Activated T-helper 1 cell treated with anti-CD3 and anti-CD28 coated beads, Interleukin-2, amount 50 U/mL, for 16 hours (primary cell): ENCODE measurements at regions not wholly inside any gene's neighbourhood (a gene's known extent, or its start where the extent isn't known, plus 50 kb on each side); places are given as distances from the start of the nearest gene placed in this dataset.

Experiments used
- DNase-seq, 2 donors: peaks; one replicate each; pipeline ENCODE4 v3.0.0-alpha.2; 2020; ENCODE audit warnings: low read depth in 1 of 2, low spot score in 1 of 2

DNA sequence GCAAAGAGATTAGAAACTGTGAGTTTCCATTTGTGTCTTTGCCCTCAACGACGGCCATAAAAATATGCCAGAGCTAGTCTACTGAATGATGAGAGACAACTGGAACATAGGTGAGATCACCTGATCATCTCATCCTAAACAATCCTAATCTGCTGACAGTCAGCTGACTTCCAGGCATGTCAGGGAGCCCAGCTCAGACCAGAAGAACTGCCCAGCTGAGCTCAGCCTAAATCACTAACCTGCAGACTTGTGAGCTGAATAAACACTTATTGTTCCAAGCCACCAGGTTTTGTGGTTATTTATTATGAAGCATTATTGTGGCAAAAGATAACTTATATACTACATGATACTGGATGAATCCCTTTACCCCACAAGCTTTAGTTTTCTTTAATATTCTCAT, 118.9 kb upstream of the PLEKHG7 start:
- no peak for DNase-seq

- DNase-seq, result no peak
Observed at GRCh38 chr12:92582893-92583292, 119.9 kb upstream of the PLEKHG7 start.

- no peak for DNase-seq
Observed at GRCh38 chr12:92582475-92582874, 120.3 kb upstream of the PLEKHG7 start.

DNA sequence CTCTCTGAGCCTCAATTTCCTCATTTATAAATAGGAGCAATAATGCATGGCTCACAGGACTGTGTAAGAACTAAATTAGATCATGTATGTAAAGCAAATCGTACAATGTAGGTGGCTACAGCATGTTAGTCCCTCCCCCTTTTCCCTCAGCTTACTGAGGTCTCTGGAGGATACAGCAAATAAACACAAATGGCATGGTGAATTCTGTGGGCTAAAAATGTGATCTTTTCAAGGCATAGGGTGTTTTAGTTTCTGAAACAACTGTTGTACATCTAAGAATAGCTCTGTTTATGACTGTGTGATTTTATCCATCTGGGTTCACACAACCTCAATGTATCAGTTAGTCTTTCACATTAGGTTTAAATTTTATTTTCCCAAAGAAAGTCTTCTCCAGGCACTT, 121.2 kb upstream of the PLEKHG7 start:
- no peak for DNase-seq

DNA sequence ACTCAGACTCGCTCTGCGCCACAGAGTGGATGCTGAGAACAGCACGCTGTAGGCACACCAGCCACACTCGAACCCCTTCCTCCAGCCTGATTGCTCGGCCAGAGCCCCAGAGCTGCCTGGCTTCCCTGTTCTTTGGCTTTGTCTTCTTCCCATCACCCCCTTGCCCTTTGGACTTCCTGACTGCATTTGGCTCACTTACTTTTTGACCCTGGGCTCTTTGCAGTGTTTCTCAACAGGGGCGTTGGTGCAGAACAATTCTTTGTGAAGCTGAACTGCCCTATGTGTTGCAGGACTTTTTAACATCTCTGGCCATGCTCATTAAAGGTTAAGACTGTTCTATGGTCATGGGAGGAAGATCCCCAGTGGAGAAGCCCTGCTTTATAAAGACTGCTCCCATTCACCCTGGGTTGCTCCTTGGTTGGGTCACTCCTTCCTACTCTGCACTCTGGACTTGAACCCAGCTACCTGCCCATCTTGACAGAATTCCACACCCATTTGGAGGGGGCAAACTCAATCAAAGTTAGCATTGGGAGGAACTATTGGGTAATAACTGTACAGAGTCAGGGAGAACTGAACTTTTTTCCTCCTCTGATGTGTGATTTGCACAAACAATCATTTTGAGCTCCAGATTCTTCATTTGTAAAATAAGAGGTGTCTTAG, 127.7 kb upstream of the PLEKHG7 start:
- DNase-seq, result no peak

DNA sequence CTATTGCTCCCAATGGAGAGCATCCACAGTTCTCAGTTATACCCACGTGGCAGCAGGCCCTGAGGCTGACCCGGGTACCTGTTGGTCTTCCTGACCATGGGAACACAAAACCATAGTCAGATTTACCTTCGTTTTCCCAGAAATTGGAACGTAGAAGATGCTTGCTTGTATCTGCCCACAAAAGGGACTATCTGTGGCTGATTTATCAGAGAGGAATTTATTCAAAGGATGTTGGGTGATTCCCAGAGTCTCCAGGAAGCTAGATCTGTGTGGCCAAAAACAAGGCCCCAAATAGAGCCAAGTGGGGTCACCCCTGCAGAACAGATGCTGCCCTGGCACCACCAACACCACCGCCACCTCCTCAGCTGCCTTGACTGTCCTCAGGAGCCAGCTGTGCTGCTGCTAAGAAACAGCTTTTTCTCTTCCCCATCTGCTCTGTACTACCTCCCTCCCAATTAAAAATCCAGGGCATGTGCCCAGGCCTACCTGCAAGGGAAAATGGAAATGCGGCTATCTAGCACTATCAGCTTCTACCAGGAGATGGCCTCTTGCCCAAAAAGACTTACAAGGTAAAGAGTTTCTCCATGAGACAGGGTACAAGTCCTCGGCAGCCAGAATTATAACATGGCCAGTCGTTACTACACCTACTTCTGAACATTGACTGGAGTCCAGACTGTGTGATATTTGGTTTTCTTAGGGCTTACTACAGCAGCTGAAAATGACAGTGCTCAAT, 128.6 kb upstream of the PLEKHG7 start:
- DNase-seq, result no peak

- DNase-seq, result no peak
Observed at GRCh38 chr12:92573104-92573503, 129.7 kb upstream of the PLEKHG7 start.

GRCh38 chr12:92571844-92572543, 130.8 kb upstream of the PLEKHG7 start:
- DNase-seq, result no peak

DNA sequence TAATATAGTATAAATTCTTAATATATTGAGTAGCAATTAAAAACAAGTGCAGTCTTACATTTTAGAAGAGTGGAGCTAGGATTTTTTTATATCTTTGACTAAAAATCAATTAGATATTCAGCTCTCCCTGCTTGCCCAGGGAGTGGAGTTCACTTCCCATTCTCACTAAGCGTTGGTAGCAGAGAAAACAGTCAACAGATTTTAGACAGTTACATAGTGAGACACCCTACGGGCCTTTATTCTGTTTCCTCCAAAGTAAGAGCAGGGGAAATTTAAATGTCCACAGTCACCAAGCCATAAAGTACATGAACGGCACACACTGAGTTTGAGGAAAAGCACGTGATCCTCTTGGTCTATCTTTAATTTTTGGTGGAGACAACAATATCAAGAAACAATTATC, 131.6 kb upstream of the PLEKHG7 start:
- DNase-seq, result no peak

DNA sequence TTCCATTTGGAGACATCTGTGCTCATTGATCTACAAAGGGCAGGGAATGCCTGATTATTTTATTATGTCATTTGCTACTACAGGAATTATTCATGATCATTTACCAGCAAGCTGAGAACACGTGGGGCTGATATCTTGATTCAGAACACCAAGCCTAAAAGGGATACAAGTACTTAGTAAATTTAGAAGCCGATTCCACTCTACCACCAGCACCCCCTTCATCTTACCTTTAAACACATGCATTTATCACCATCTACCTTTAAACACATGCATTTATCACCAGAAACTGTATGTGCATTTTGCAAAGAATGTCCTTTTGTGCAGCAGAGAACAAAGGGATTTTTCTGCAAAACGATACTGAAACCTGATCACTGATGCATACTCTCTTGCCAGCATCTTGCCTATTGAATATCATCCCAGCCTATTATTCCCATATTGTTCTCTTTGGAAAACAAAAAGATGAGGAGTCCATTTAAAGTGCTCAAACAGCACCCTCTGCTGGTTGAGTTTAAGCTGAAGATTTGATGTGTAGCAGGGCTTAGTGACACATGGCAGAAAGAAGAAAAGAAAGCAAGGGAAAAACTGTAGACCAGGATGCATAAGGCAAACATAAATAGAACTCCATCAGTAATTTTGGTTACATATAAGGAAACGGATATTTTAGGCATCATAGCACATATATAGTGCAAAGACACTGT, 132.6 kb upstream of the PLEKHG7 start:
- DNase-seq, result no peak

GRCh38 chr12:92568691-92569090, 134.1 kb upstream of the PLEKHG7 start:
- no peak for DNase-seq

DNA sequence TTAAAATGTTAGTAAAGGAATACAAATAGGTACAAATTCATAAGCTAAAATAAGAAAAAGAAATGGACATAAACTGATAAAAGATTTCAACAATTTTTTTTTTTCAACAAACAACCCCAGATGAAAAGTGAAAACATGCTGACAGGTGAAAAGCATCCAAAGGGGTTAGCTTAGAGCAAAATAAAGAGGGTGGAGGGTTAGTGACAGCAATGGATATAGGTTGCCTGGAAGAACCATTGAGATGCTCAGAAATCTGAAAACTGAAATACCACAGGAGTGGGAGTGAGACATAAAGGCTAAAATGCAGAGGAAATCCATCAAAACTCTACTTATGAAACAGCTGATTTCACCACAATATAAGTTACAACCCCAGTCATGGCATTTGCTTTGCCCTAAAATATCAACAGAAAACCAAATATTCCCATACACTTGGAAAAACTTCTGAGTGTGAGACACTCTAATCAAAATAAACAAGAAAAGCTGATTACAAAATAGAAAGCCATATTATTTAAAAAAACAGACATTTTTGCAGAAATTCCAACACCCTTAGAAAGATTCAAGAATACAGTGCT, 136.3 kb upstream of the PLEKHG7 start:
- DNase-seq, result no peak

DNA sequence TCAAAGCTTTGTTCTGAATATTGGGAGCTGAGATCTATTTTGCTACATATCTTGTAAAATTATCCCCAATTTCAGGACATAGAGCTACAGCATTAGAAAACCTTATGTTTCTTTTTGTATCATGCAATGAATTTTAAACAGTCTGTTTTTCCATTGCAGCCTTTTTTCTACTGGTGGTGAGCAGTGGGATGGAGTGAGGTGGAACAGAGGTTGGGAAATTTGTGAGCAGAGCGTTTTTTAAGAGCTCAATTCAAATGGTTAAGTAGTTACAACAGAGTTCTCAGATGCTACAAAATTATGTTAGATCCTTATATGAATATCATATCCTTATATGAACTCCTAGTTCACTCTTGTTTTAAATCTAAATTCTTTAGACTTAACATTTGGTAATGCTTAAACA, 139.0 kb upstream of the PLEKHG7 start:
- no peak for DNase-seq

DNA sequence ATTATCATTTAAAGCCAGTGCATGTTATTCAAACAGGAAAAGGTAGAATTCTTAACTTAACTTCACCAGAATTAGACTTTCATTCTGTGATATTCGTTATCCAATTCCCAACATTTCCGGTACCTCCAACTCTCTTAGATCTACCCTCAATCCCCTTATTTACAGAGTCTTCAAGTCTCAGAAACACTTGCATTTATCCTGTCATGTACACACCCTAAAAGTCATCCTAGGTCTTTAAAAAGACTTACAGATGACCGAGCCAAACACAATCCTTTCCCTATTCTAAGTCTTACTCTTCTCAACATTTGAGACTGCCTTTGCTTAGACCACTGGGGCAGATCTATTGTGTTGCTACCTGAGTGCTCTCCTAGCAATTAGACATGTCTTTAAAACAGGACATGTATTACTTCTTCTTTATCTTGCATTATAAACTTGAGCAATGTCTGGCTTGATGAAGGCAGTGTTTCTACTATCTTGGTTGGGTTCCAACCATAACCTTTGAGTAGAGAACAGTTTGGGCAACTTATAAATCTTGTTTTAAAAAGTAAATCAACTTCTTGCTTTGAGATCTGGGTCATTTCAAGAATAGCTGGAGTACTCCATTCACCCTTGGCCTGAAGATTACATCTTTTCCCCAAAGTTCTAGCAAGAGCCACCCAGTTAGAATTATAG, 140.6 kb upstream of the PLEKHG7 start:
- no peak for DNase-seq

- DNase-seq, result no peak
Observed at GRCh38 chr12:92561543-92561899, 141.3 kb upstream of the PLEKHG7 start.

GRCh38 chr12:92560713-92561542, 141.9 kb upstream of the PLEKHG7 start:
- DNase-seq, result no peak

GRCh38 chr12:92558806-92559205, 144.0 kb upstream of the PLEKHG7 start:
- no peak for DNase-seq

GRCh38 chr12:92558215-92558773, 144.5 kb upstream of the PLEKHG7 start:
- no peak for DNase-seq

- DNase-seq, result no peak
Observed at GRCh38 chr12:92557422-92557724, 145.4 kb upstream of the PLEKHG7 start.
